NCI-H2196 treated with DMSO at 0.1 percent for 48 hours (cell line): ENCODE measurements at regions not wholly inside any gene's neighbourhood (a gene's known extent, or its start where the extent isn't known, plus 50 kb on each side); places are given as distances from the start of the nearest gene placed in this dataset.

Source experiments
- DNase-seq: peaks from one replicate; lab custom pipeline; 2025; ENCODE audit not compliant: unreplicated experiment; lab: John Stamatoyannopoulos, UW

- no peak for DNase-seq
These were observed 162.7 kb upstream of the RPL38 start for GRCh38 chr17:74040729-74041128.

DNA sequence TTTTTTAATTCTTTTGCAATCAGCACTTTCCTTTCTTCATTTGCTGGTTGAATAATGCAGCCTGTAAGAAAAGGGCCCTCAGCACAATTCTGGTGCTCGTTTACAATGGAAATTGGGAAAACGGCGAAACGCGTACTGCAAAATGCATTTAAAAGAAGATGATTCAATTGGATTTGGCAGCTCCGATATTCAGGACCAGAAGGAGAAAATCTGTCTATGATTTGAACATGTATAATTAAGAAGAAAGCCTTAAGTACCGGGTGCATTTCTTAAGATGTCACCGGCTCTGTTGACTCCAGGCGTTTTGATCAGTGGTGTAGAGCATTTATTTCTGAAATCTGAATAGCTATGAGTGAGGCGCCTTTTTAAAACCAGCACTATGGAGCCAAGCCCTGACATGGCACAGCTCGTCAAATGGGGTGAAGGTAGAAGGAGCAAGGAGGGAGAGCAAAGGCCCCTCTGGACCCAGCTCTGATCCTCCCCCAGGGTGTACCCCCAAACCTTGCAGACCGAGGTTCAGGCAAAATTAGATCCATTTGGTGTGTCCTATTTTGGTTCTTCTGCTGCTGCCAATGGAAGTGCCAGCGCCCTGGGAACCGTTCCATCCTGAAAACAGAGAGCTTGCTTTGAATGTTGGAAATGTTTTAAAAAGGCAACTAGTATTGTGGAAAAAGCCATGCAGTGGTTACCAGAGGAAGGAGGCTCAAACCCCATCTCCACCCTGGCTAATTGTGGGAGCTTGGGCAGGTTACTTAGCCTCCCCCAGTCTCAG lies 161.4 kb upstream of the RPL38 start:
- DNase-seq: no peak

DNA sequence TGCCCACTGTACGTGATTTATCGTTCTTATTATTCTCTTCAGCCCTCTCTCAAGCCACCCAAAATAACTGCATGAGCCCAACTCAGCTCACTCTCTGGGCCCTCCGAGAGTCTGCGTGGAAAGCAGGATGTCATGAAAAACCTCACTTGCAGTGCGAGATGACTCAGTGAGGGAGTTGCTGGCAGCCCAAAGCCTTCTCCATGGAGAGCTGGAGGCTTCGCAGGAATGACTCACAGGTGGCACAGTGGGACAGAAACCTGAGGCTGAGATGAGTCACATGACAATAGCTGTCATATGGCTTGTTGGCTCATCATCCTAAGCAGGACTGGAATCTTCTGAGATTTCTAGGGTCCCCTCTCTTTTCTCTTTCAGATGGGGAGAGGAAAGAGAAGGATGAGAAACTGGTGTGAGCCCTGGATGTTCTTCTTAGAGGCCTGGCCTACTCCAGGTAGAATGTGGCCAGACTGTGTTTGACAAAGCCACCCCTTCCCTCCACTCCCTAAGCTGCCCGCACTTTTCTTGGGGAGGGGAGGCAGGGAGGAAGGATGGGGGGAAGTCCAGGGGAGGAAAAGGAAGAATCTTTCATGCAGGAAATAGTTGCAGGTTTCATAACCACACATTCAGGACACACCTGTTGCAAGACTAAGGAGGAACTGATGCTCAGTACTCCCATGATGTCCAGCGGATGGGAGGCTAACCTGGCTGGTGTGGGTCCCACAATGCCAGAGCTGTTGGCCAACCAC lies 160.6 kb upstream of the RPL38 start:
- no peak for DNase-seq

DNA sequence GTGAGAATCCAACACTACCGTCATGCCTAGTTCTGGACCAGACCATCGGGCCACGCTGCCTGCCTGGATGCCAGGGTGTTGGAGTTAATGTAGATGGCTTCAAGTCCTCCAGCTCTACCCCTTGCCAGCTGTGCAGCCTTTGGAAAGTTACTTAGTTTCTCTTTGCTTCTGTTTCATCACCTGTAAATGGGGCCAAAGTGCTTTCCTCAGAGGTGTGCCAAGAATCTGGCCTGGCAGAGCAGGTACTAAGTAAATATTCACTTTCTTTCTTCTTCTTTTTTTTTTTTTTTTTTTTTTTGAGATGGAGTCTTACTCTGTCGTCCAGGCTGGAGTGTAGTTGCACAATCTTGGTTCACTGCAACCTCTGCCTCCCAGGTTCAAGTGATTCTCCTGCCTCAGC lies 159.5 kb upstream of the RPL38 start:
- DNase-seq: no peak

DNA sequence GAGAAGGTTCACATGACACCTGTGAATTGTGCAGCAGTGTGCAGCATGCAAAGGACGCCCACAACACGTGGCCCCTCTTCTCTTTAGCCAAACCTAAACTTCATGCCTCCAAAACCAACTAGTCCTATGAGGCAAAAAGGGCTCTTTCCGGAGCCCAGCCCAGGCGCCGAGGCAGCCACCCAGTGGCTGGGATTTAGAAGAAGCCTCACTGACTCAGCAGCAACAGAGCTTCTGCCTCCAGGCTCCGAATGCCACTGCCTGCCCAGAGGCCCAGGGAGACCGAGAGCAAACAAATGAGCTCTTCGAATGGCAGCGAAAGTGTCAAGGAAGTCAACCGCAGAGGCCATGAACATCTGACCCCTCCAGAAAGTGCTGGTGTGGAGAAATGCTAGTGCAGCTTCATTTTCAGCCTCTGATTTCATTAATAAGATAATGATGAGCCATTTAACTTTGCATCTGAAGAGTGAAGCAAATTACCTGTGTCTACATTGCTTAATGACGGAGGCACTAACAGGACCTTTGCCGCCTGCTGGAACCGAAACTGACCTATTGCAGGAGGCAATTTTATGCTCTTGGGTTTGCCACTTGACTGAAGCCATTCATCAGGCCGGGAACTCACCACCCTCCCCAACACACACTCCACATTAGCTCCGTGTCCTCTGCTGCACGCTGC lies 157.7 kb upstream of the RPL38 start:
- no peak for DNase-seq

DNA sequence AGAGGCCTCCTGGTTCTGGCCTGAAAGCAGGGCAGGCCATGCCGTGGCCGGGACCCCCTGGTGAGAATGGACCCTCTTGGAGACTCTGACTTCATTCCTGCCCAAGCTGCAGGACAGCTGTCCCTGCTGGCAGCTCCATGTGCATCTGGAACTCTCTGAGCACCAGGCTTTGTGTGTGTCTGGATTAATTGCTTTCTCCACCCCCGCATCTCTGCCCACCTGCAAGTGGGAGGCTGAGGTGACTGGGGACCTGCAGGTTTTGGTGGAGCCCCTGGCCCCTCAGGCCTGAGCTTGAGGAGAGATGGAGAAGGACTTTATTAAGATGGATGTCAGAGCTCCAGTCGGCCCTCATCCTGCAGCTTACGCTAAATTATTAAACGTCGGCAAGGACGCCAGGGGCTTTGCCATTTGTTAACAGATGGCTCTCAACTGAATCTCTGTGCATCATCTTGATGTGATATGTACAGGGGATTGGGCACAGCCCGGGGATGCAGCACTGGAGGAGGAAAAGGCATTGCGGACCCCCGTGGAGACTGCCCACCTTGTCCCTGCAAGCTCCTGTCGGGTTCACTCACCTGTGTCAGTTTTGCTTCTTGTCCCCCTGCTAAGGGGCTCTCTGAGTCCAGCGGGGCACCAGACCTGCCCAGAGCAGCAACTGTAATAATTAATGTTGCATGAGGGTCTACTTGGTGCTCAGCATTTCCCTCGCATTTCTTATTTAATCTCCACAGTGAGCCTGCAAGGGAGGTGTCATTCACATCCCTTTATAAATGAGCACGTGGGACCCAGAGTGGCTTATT lies 154.1 kb upstream of the RPL38 start:
- DNase-seq: no peak

DNA sequence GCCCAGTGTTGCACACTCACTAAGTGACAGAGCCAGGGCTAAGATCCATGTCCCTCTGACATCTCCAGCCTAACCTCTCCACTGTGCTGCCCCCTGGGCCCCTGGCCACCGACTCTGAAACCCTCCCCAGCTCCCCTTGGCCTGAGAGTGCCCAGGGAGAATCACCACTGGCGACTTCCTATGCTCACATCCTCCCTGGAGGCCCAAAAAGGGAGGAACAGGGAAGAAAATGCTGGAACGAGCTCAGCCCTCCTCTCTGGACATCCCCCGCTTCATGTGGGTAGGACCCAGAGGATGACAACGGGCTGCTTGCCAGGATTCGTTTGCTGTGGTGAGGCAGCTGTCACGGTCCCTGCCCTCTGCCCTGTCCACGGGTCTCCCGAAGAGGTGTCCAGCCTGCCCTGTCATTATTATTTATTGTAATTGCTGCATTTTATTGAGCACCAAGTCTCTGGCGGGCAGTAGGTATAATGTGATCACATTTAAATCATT lies 153.5 kb upstream of the RPL38 start:
- DNase-seq: no peak

DNA sequence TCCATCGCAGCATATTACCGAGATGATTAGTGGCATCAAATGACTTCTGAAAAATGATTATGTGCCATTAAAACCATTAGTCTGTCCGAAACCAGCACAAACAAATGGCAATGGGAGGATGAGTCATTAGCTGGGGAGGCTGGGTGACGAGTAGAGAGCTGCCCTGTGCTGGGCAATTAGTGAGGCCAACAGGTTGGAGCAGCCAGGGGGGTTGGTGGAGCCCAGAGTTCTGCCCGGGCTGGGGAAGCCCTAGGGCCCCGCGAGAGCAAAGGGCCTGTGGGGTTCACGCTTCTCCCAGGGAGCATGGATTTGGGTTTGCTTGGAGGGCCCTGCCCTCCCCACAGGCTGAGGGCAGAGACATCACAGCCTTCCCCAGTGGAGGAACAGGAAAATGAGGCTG lies 152.1 kb upstream of the RPL38 start:
- no peak for DNase-seq

- no peak for DNase-seq
These were observed 150.3 kb upstream of the RPL38 start for GRCh38 chr17:74052993-74053711.

DNA sequence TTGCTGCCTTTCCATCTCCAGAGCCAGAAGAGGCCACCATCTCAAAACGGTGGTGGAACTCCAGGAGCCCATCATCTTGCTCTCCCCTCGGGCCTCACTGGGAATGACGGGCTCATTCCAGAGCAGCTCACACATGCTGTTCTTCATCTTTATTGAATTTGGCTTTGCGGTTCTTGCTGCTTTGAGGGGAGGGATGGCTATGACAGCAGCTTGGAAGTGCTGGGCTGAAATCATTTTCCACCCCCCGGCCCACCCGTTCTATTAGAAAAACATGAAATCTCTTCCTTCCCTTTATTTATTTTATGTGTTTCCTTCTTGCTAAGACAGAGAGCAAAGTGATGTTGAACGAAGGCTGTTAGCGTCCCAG lies 149.8 kb upstream of the RPL38 start:
- DNase-seq: no peak

- DNase-seq: no peak
These were observed 149.2 kb upstream of the RPL38 start for GRCh38 chr17:74054249-74054648.

- no peak for DNase-seq
These were observed 147.8 kb upstream of the RPL38 start for GRCh38 chr17:74055508-74056160.

- DNase-seq: peak; percentile 58
These were observed 143.8 kb upstream of the RPL38 start for GRCh38 chr17:74059479-74060240.

- no peak for DNase-seq
These were observed 141.7 kb upstream of the RPL38 start for GRCh38 chr17:74061758-74062157.

DNA sequence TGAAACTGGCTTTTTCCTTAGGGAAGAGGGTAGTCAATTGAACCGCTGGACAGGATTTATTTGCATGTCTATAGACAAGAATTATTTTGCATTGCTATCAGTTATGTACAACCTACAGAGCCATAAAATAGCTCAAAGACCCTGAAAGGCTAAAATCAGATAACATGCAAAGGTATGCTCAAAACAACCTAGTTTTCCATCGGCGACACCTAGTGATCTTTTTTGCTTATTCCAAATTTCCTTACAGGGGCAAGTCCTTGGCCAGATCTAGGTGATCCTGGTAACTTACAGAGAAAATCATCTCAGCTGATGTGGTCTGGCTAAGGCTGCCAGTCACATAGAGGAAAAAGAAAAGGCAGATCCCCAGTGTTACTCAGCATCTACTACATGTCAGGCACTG lies 141.2 kb upstream of the RPL38 start:
- DNase-seq: no peak

DNA sequence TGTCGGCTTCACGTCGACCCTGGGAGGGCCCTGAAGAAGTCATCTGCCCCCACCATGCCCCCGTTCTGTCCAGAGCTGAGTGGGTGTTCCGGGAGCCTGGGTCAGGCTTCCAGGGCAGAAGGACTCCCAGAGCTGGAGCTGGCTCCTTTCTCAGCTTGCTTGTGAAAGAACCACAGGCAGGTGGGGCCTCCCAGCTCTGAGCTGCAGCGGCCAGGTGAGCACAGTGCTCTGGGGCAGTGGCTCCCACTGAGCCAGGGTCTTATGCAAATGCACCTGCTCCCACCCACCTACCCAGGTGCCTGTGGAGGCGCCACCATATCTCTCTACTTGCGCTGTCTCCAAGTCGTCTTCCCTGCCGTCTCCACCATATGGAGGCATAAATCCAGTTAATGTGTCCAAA lies 140.0 kb upstream of the RPL38 start:
- no peak for DNase-seq

- DNase-seq: no peak
These were observed 133.1 kb upstream of the RPL38 start for GRCh38 chr17:74070374-74070773.

GRCh38 chr17:74070998-74071679 lies 132.3 kb upstream of the RPL38 start:
- no peak for DNase-seq

DNA sequence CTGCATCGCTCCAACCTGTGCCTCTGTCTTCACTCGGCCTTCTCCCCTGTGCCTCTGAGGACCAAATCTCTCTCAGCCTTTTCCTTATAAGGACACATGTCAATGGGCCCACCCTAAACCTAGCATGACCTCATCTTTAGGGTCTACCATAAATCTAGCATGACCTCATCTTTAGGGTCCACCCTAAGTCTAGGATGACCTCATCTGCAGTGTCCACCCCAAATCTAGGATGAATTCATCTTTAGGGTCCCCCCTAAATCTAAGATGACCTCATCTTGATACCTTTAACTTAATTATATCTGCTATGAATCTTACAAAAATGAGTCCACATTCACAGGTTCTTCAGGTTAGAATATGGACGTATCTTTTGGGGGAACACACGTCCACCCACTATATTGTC lies 131.1 kb upstream of the RPL38 start:
- DNase-seq: no peak
